Lower leg skin (tissue), 4 donors: ENCODE measurements at regions not wholly inside any gene's neighbourhood (a gene's known extent, or its start where the extent isn't known, plus 50 kb on each side); places are given as distances from the start of the nearest gene placed in this dataset.

Experiments used
- DNase-seq, 2 donors: peaks; one replicate each; pipeline ENCODE4 v3.0.0-alpha.2; 2019; ENCODE audit warnings: low spot score in 2 of 2
- H3K4me3 ChIP-seq: fragments of 200-600 bp; sonication (generic); 2 replicates; pipeline ENCODE4 v1.5.1; 2017; ENCODE audit warnings: mild to moderate bottlenecking, low read depth; ENCODE audit not compliant: poor library complexity, severe bottlenecking
- POLR2A ChIP-seq, 2 donors: fragments of 450-650 bp; IDR thresholded peaks; one replicate each; pipeline ENCODE4 v1.6.1; 2016 to 2017; ENCODE audit warnings: antibody characterized with exemption in 2 of 2, mild to moderate bottlenecking in 1 of 2, moderate library complexity in 1 of 2
- WGBS, 2 donors: methylation state at CpG; one replicate each; pipeline ENCODE4 v1.1.5; 2018; 5-methylcytosine and 5-hydroxymethylcytosine counted together
- intact Hi-C: fragments of 100-400 bp; cut with DNase I; formaldehyde crosslinking; loops from one replicate; pipeline ENCODE4 v1.15.0; 2023; ENCODE audit warnings: low total_unique reads
- TF ChIP-seq, protein P1 (sequence below), 3 donors: fragments of 450-650 bp; IDR thresholded peaks; one replicate each; pipeline ENCODE4 v1.5.1; 2016; ENCODE audit warnings: antibody characterized with exemption in 3 of 3, mild to moderate bottlenecking in 3 of 3, moderate library complexity in 2 of 3

DNA sequence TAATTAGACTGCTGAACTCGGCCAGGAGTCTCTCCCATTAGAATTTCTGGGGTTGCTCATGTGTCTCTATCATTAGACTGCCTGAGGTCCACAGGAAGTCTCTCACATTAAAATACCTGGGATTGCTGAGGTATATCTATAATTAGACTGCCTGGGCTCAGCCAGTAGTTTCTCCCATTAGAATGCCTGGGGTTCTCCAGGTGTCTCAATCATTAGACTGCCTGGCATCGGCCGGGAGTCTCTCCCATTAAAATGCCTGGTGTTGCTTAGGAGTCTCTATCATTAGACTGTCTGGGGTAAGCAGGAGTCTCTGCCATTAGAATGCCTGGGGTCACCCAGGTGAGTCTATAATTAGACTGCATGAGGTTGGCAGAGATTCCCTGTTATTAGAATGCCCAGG is 2233.4 kb downstream of the TP53TG3F start:
- intact Hi-C loops = no loop called here
- TF ChIP-seq, protein P1, sequence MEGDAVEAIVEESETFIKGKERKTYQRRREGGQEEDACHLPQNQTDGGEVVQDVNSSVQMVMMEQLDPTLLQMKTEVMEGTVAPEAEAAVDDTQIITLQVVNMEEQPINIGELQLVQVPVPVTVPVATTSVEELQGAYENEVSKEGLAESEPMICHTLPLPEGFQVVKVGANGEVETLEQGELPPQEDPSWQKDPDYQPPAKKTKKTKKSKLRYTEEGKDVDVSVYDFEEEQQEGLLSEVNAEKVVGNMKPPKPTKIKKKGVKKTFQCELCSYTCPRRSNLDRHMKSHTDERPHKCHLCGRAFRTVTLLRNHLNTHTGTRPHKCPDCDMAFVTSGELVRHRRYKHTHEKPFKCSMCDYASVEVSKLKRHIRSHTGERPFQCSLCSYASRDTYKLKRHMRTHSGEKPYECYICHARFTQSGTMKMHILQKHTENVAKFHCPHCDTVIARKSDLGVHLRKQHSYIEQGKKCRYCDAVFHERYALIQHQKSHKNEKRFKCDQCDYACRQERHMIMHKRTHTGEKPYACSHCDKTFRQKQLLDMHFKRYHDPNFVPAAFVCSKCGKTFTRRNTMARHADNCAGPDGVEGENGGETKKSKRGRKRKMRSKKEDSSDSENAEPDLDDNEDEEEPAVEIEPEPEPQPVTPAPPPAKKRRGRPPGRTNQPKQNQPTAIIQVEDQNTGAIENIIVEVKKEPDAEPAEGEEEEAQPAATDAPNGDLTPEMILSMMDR (IDR thresholded peaks at IDR 0.05) = no peak
- 37 to 40% methylated on average over 3 of the region's 3 CpGs for WGBS, 2 donors
- no peak overlapping the region for H3K4me3 ChIP-seq
- DNase-seq = peak in 1 of 2 donors; percentile 61

DNA sequence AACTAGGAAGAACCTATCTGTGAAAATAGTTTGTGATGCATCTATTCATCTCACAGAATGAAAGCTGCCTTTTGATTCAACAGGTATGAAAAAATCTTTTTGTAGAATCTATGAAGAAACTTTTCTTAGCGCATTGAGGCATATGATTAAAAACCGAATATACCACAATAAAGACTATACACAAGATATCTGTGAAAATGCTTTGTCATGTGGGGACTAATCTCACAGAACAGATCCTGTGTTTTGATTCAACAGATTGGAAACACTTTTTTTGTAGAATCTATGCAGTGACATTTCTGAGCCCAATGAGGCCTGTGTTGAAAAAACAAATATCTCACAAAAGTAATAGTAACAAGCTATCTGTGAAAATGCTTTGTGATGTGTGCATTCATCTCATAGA is 2247.5 kb downstream of the TP53TG3F start:
- WGBS, 2 donors = 93 to 95% methylated on average over 2 of the region's 2 CpGs
- intact Hi-C loops = no loop called here

DNA sequence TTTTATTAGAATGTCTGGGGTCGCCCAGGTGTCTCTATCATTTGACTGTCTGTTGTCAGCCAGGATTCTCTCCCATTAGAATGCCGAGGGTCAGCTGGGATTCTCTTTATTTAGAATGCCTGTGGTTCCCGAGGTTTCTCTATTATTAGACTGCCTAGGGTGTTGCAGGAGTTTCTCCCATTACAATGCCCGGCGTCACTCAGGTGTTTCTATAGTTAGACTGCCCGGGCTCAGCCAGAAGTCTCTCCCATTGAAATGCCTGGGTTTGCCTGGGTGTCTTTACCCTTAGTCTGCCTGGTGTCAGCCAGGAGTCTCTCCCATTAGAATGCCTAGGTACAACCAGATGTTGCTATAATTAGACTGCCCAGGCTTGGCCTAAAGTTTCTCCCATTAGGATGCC is 2252.0 kb downstream of the TP53TG3F start:
- no peak for TF ChIP-seq POLR2A (IDR thresholded peaks at IDR 0.05)
- TF ChIP-seq, protein P1 (IDR thresholded peaks at IDR 0.05) = no peak
- intact Hi-C loops = no loop called here
- peak in 1 of 2 donors; percentile 58 for DNase-seq
- no peak overlapping the region for H3K4me3 ChIP-seq
- 64 to 69% methylated on average over 6 of the region's 6 CpGs for WGBS, 2 donors

More for the DNA sequence above, 2247.5 kb downstream of the TP53TG3F start:
- H3K4me3 ChIP-seq = no peak overlapping the region
- TF ChIP-seq, protein P1 (IDR thresholded peaks at IDR 0.05) = no peak
- TF ChIP-seq POLR2A (IDR thresholded peaks at IDR 0.05) = no peak
- no peak for DNase-seq

DNA sequence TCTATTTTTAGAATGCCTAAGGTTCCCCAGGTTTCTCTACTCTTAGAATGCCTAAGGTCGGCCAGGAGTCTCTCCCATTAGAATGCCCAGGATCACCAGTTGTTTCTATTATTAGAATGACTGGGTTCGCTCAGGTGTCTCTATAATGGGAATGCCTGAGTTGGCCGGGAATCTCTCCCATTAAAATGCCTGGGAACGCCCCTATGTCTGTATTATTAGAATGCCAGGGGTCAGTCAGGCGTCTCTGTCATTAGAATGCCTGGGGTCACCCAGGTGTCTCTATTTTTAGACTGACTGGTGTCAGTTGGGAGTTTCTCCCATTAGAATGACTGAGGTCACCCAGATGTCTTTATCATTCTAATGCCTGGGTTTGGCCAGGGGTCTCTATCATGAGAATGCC is 2252.5 kb downstream of the TP53TG3F start:
- H3K4me3 ChIP-seq = no peak overlapping the region
- intact Hi-C loops = no loop called here
- TF ChIP-seq POLR2A (IDR thresholded peaks at IDR 0.05) = no peak
- TF ChIP-seq, protein P1 (IDR thresholded peaks at IDR 0.05) = no peak
- WGBS, 2 donors = 71 to 80% methylated on average over 5 of the region's 5 CpGs
- peak in 1 of 2 donors; percentile 25 for DNase-seq

DNA sequence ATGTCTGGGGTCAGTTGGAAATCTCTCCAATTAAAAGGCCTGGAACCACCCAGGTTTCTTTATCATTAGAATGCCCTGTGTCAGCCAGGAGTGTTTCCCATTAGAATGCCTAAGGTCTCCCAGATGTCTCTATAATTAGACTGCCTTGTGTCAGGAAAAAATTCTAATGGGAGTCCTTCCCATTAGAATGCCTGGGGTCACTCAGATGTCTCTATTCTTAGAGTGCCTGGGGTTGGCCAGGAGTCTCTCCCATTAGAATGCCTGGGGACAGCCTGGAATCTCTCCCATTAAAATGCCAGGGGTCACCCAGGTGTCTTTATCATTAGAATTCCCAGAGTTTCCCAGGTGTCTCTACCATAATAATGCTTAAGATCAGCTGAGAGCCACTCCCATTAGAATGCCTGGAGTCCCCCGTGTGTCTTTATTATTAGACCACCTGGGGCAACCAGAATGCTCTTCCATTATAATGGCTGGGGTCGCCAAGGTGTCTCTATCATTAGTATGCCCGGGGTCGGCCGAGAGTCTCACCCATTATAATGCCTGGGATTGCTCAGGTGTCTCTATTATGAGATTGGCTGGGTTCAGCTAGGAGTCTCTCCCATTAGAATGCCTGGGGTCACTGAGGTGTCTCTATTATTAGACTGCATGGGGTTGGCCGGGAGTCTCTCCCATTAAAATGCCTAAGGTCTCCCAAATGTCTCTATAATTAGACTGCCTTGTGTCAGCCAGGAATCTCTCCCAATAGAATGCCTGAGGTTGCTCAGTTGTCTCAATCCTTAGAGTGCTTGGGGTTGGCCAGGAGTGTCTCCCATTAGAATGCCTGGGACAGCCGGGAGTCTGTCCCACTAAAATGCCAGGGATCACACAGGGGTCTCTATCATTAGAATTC is 2254.6 kb downstream of the TP53TG3F start:
- TF ChIP-seq, protein P1 (IDR thresholded peaks at IDR 0.05) = no peak
- TF ChIP-seq POLR2A (IDR thresholded peaks at IDR 0.05) = no peak
- H3K4me3 ChIP-seq = no peak overlapping the region
- 59 to 72% methylated on average over 4 to 7 of the region's 7 CpGs for WGBS, 2 donors
- DNase-seq = peak in 1 of 2 donors; percentile 37
- intact Hi-C loops = no loop called here
